ENCODE measurements at regions not wholly inside any gene's neighbourhood (a gene's known extent, or its start where the extent isn't known, plus 50 kb on each side); places are given as distances from the start of the nearest gene placed in this dataset.

GRCh38 chr18:43751203-43751602 is 473.9 kb upstream of the SYT4 start:
- Histone ChIP-seq H3K27me3 (ENCODE audit: control insufficient read depth, insufficient read depth, low read length) (no peaks in the 10 kb centered on the region), H3K4me3 (ENCODE audit: low read length) (no peak overlapping the region), H3K4me1 (ENCODE audit: control insufficient read depth, insufficient read depth, low read length) (no peaks in the 10 kb centered on the region), H3K36me3 (ENCODE audit: control insufficient read depth, insufficient read depth, low read length) (no peaks in the 10 kb centered on the region), H3K27ac (ENCODE audit: low read length) (no peak overlapping the region), H3K9me3 (replicated peaks; ENCODE audit: control insufficient read depth, low read depth, low read length) (no peaks in the 10 kb centered on the region)
- DNase-seq: no peak

GRCh38 chr18:43751835-43752234 is 474.5 kb upstream of the SYT4 start:
- no CpG with 5 or more reads among the region's 2 CpGs for whole genome bisulfite sequencing (ENCODE audit: insufficient coverage)
- H3K36me3 ChIP-seq (ENCODE audit: control insufficient read depth, insufficient read depth, low read length): no peaks in the 10 kb centered on the region
- H3K9me3 ChIP-seq (replicated peaks; ENCODE audit: control insufficient read depth, low read depth, low read length): no peaks in the 10 kb centered on the region
- no peaks in the 10 kb centered on the region for H3K27me3 ChIP-seq (ENCODE audit: control insufficient read depth, insufficient read depth, low read length)
- DNase-seq: no peak
- H3K27ac ChIP-seq (ENCODE audit: low read length): no peak overlapping the region
- no peak overlapping the region for H3K4me3 ChIP-seq (ENCODE audit: low read length)
- no peaks in the 10 kb centered on the region for H3K4me1 ChIP-seq (ENCODE audit: control insufficient read depth, insufficient read depth, low read length)

- no peaks in the 10 kb centered on the region for H3K4me1 ChIP-seq (ENCODE audit: control insufficient read depth, insufficient read depth, low read length)
- no peaks in the 10 kb centered on the region for H3K36me3 ChIP-seq (ENCODE audit: control insufficient read depth, insufficient read depth, low read length)
- H3K27ac ChIP-seq (ENCODE audit: low read length): no peak overlapping the region
- no peaks in the 10 kb centered on the region for H3K27me3 ChIP-seq (ENCODE audit: control insufficient read depth, insufficient read depth, low read length)
- no CpG with 5 or more reads among the region's 1 CpG for WGBS (ENCODE audit: insufficient coverage)
- no peak overlapping the region for H3K4me3 ChIP-seq (ENCODE audit: low read length)
- no peak for DNase-seq
- no peaks in the 10 kb centered on the region for H3K9me3 ChIP-seq (replicated peaks; ENCODE audit: control insufficient read depth, low read depth, low read length)
Measured at GRCh38 chr18:43757273-43757672, 480.0 kb upstream of the SYT4 start.

GRCh38 chr18:43758734-43759133 is 481.4 kb upstream of the SYT4 start:
- no peaks in the 10 kb centered on the region for H3K4me1 ChIP-seq (ENCODE audit: control insufficient read depth, insufficient read depth, low read length)
- no peaks in the 10 kb centered on the region for H3K27me3 ChIP-seq (ENCODE audit: control insufficient read depth, insufficient read depth, low read length)
- H3K9me3 ChIP-seq (replicated peaks; ENCODE audit: control insufficient read depth, low read depth, low read length): no peaks in the 10 kb centered on the region
- no peaks in the 10 kb centered on the region for H3K36me3 ChIP-seq (ENCODE audit: control insufficient read depth, insufficient read depth, low read length)
- DNase-seq: no peak
- no peak overlapping the region for H3K27ac ChIP-seq (ENCODE audit: low read length)
- no peak overlapping the region for H3K4me3 ChIP-seq (ENCODE audit: low read length)

- H3K4me1 ChIP-seq (ENCODE audit: control insufficient read depth, insufficient read depth, low read length): no peaks in the 10 kb centered on the region
- H3K36me3 ChIP-seq (ENCODE audit: control insufficient read depth, insufficient read depth, low read length): no peaks in the 10 kb centered on the region
- H3K27me3 ChIP-seq (ENCODE audit: control insufficient read depth, insufficient read depth, low read length): no peaks in the 10 kb centered on the region
- no peak for DNase-seq
- no peaks in the 10 kb centered on the region for H3K9me3 ChIP-seq (replicated peaks; ENCODE audit: control insufficient read depth, low read depth, low read length)
- no peak overlapping the region for H3K4me3 ChIP-seq (ENCODE audit: low read length)
- H3K27ac ChIP-seq (ENCODE audit: low read length): no peak overlapping the region
Measured at GRCh38 chr18:43760010-43760409, 482.7 kb upstream of the SYT4 start.

GRCh38 chr18:43772907-43773306 is 495.6 kb upstream of the SYT4 start:
- no peak overlapping the region for H3K4me3 ChIP-seq (ENCODE audit: low read length)
- no peaks in the 10 kb centered on the region for H3K9me3 ChIP-seq (replicated peaks; ENCODE audit: control insufficient read depth, low read depth, low read length)
- WGBS (ENCODE audit: insufficient coverage): no CpG with 5 or more reads among the region's 1 CpG
- no peaks in the 10 kb centered on the region for H3K36me3 ChIP-seq (ENCODE audit: control insufficient read depth, insufficient read depth, low read length)
- H3K4me1 ChIP-seq (ENCODE audit: control insufficient read depth, insufficient read depth, low read length): peaks cover 4% of the 10 kb centered on the region
- no peak overlapping the region for H3K27ac ChIP-seq (ENCODE audit: low read length)
- DNase-seq: peak; percentile 86
- H3K27me3 ChIP-seq (ENCODE audit: control insufficient read depth, insufficient read depth, low read length): no peaks in the 10 kb centered on the region

GRCh38 chr18:43774497-43774896 is 497.2 kb upstream of the SYT4 start:
- H3K27me3 ChIP-seq (ENCODE audit: control insufficient read depth, insufficient read depth, low read length): no peaks in the 10 kb centered on the region
- no CpG with 5 or more reads among the region's 5 CpGs for WGBS (ENCODE audit: insufficient coverage)
- H3K27ac ChIP-seq (ENCODE audit: low read length): no peak overlapping the region
- H3K36me3 ChIP-seq (ENCODE audit: control insufficient read depth, insufficient read depth, low read length): no peaks in the 10 kb centered on the region
- no peaks in the 10 kb centered on the region for H3K9me3 ChIP-seq (replicated peaks; ENCODE audit: control insufficient read depth, low read depth, low read length)
- H3K4me3 ChIP-seq (ENCODE audit: low read length): no peak overlapping the region
- peaks cover 4% of the 10 kb centered on the region for H3K4me1 ChIP-seq (ENCODE audit: control insufficient read depth, insufficient read depth, low read length)
- DNase-seq: no peak

- WGBS (ENCODE audit: insufficient coverage): 86% methylated on average over 1 of the region's 2 CpGs
- DNase-seq: peak; percentile 72
Measured at GRCh38 chr18:43775591-43775990, 498.3 kb upstream of the SYT4 start.

GRCh38 chr18:43776997-43777396 is 499.7 kb upstream of the SYT4 start:
- Histone ChIP-seq H3K9me3 (replicated peaks; ENCODE audit: control insufficient read depth, low read depth, low read length) (no peaks in the 10 kb centered on the region), H3K36me3 (ENCODE audit: control insufficient read depth, insufficient read depth, low read length) (no peaks in the 10 kb centered on the region), H3K4me1 (ENCODE audit: control insufficient read depth, insufficient read depth, low read length) (peaks cover 4% of the 10 kb centered on the region), H3K27ac (ENCODE audit: low read length) (peak overlapping the region; percentile 70), H3K4me3 (ENCODE audit: low read length) (no peak overlapping the region), H3K27me3 (ENCODE audit: control insufficient read depth, insufficient read depth, low read length) (no peaks in the 10 kb centered on the region)
- no CpG with 5 or more reads among the region's 2 CpGs for WGBS (ENCODE audit: insufficient coverage)
- no peak for DNase-seq

More at GRCh38 chr18:43775591-43775990, 498.3 kb upstream of the SYT4 start:
- Histone ChIP-seq H3K27me3 (ENCODE audit: control insufficient read depth, insufficient read depth, low read length) (no peaks in the 10 kb centered on the region), H3K4me1 (ENCODE audit: control insufficient read depth, insufficient read depth, low read length) (peaks cover 4% of the 10 kb centered on the region), H3K36me3 (ENCODE audit: control insufficient read depth, insufficient read depth, low read length) (no peaks in the 10 kb centered on the region), H3K4me3 (ENCODE audit: low read length) (no peak overlapping the region), H3K27ac (ENCODE audit: low read length) (peak overlapping the region; percentile 39), H3K9me3 (replicated peaks; ENCODE audit: control insufficient read depth, low read depth, low read length) (no peaks in the 10 kb centered on the region)

- H3K9me3 ChIP-seq (replicated peaks; ENCODE audit: control insufficient read depth, low read depth, low read length): no peaks in the 10 kb centered on the region
- no peak overlapping the region for H3K4me3 ChIP-seq (ENCODE audit: low read length)
- peak overlapping the region; percentile 70 for H3K27ac ChIP-seq (ENCODE audit: low read length)
- no peaks in the 10 kb centered on the region for H3K27me3 ChIP-seq (ENCODE audit: control insufficient read depth, insufficient read depth, low read length)
- WGBS (ENCODE audit: insufficient coverage): no CpG with 5 or more reads among the region's 2 CpGs
- peaks cover 3% of the 10 kb centered on the region for H3K4me1 ChIP-seq (ENCODE audit: control insufficient read depth, insufficient read depth, low read length)
- H3K36me3 ChIP-seq (ENCODE audit: control insufficient read depth, insufficient read depth, low read length): no peaks in the 10 kb centered on the region
- peak; percentile 96 for DNase-seq
Measured at GRCh38 chr18:43777636-43778304, 500.5 kb upstream of the SYT4 start.

- Histone ChIP-seq H3K4me1 (ENCODE audit: control insufficient read depth, insufficient read depth, low read length) (no peaks in the 10 kb centered on the region), H3K27ac (ENCODE audit: low read length) (no peak overlapping the region), H3K36me3 (ENCODE audit: control insufficient read depth, insufficient read depth, low read length) (no peaks in the 10 kb centered on the region), H3K9me3 (replicated peaks; ENCODE audit: control insufficient read depth, low read depth, low read length) (no peaks in the 10 kb centered on the region), H3K4me3 (ENCODE audit: low read length) (no peak overlapping the region), H3K27me3 (ENCODE audit: control insufficient read depth, insufficient read depth, low read length) (no peaks in the 10 kb centered on the region)
- WGBS (ENCODE audit: insufficient coverage): no CpG with 5 or more reads among the region's 2 CpGs
- peak; percentile 37 for DNase-seq
Measured at GRCh38 chr18:43780782-43781340, 503.6 kb upstream of the SYT4 start.

Data from muscle of leg (tissue), 3 donors.